ENCODE measurements at regions not wholly inside any gene's neighbourhood (a gene's known extent, or its start where the extent isn't known, plus 50 kb on each side); places are given as distances from the start of the nearest gene placed in this dataset.

GRCh38 chr4:58553679-58554078, 1443.5 kb upstream of the IGFBP7 start:
- DNase-seq (ENCODE audit: low spot score) = no peak

GRCh38 chr4:58553031-58553430, 1442.8 kb upstream of the IGFBP7 start:
- no peak for DNase-seq (ENCODE audit: low spot score)

- DNase-seq (ENCODE audit: low spot score) = no peak
Measured at GRCh38 chr4:58551676-58552075, 1441.5 kb upstream of the IGFBP7 start.

GRCh38 chr4:58543465-58543864, 1433.3 kb upstream of the IGFBP7 start:
- no peak for DNase-seq (ENCODE audit: low spot score)

GRCh38 chr4:58541926-58542325, 1431.7 kb upstream of the IGFBP7 start:
- no peak for DNase-seq (ENCODE audit: low spot score)

- DNase-seq (ENCODE audit: low spot score) = no peak
Measured at GRCh38 chr4:58522765-58523382, 1412.7 kb upstream of the IGFBP7 start.

GRCh38 chr4:58515226-58515625, 1405.0 kb upstream of the IGFBP7 start:
- DNase-seq (ENCODE audit: low spot score) = no peak

- DNase-seq (ENCODE audit: low spot score) = no peak
Measured at GRCh38 chr4:58514299-58514698, 1404.1 kb upstream of the IGFBP7 start.

- DNase-seq (ENCODE audit: low spot score) = no peak
Measured at GRCh38 chr4:58510652-58511051, 1400.5 kb upstream of the IGFBP7 start.

- no peak for DNase-seq (ENCODE audit: low spot score)
Measured at GRCh38 chr4:58507079-58507478, 1396.9 kb upstream of the IGFBP7 start.

GRCh38 chr4:58502839-58503238, 1392.7 kb upstream of the IGFBP7 start:
- DNase-seq (ENCODE audit: low spot score) = no peak

GRCh38 chr4:58499182-58499581, 1389.0 kb upstream of the IGFBP7 start:
- DNase-seq (ENCODE audit: low spot score) = no peak

GRCh38 chr4:58491620-58492019, 1381.4 kb upstream of the IGFBP7 start:
- no peak for DNase-seq (ENCODE audit: low spot score)

- DNase-seq (ENCODE audit: low spot score) = no peak
Measured at GRCh38 chr4:58477950-58478349, 1367.8 kb upstream of the IGFBP7 start.

- no peak for DNase-seq (ENCODE audit: low spot score)
Measured at GRCh38 chr4:58477513-58477912, 1367.3 kb upstream of the IGFBP7 start.

- DNase-seq (ENCODE audit: low spot score) = no peak
Measured at GRCh38 chr4:58475097-58475496, 1364.9 kb upstream of the IGFBP7 start.

- no peak for DNase-seq (ENCODE audit: low spot score)
Measured at GRCh38 chr4:58465031-58465430, 1354.8 kb upstream of the IGFBP7 start.

- DNase-seq (ENCODE audit: low spot score) = no peak
Measured at GRCh38 chr4:58456727-58457384, 1346.7 kb upstream of the IGFBP7 start.

GRCh38 chr4:58453956-58454355, 1343.8 kb upstream of the IGFBP7 start:
- DNase-seq (ENCODE audit: low spot score) = no peak

- DNase-seq (ENCODE audit: low spot score) = no peak
Measured at GRCh38 chr4:58451707-58452106, 1341.5 kb upstream of the IGFBP7 start.

GRCh38 chr4:58435871-58436270, 1325.7 kb upstream of the IGFBP7 start:
- no peak for DNase-seq (ENCODE audit: low spot score)

- DNase-seq (ENCODE audit: low spot score) = no peak
Measured at GRCh38 chr4:58413849-58414248, 1303.7 kb upstream of the IGFBP7 start.

- DNase-seq (ENCODE audit: low spot score) = no peak
Measured at GRCh38 chr4:58411904-58412303, 1301.7 kb upstream of the IGFBP7 start.

GRCh38 chr4:58406762-58407161, 1296.6 kb upstream of the IGFBP7 start:
- DNase-seq (ENCODE audit: low spot score) = no peak
